Stimulated activated CD4-positive, alpha-beta T cell treated with anti-CD3 and anti-CD28 coated beads, Interleukin-1b, Interleukin-23, amount 100 ng/mL, for 4 hours (primary cell): ENCODE measurements at regions not wholly inside any gene's neighbourhood (a gene's known extent, or its start where the extent isn't known, plus 50 kb on each side); places are given as distances from the start of the nearest gene placed in this dataset.

ENCODE experiments used
- DNase-seq, 2 donors: peaks; one replicate each; pipeline ENCODE4 v3.0.0-alpha.2; 2020; ENCODE audit warnings: low read depth in 2 of 2

- DNase-seq, result no peak
Observed at GRCh38 chr2:19784456-19784855, 117.3 kb downstream of the TTC32 start.

DNA sequence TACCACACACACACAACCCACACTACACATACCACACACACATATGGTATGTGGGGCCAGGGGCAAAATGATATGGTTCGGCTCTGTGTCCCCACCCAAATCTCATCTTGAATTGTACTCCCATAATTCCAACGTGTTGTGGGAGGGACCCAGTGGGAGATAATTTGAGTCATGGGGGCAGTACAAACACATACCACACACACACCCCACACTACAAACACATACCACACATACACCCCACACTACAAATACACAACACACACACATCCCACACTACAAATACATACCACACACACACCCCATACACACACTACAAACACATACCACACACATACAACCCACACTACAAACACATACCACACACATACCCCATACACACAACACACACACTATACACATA lies 117.8 kb downstream of the TTC32 start:
- no peak for DNase-seq

DNA sequence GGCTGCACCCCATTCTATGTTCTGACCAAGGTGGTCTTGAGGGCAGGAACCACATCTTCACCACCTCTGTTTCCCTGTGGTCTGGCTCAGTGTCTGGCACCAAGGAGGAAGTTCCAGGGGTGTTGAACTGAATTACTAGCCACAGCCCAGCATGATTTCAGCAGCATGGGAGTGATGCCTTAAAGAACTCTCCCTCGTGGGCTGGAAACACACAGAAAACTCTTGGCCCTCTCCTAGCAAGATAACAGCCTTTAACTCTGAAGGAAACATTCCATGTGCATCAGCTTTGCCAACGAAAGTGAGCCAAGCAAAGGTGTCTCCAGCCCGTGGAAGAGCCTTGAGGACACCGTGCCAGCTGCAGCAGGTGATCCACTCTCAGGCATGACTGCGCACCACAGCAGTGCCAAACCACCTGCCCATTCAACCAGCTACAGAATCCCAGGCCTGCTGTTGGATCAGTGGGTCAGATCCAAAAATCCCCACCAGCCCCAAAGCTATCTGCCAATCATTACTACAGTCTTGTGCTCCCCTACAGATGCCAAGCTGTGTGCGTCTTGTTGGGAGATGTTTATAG lies 124.8 kb downstream of the TTC32 start:
- DNase-seq, result no peak

- no peak for DNase-seq
Observed at GRCh38 chr2:19775838-19776237, 125.9 kb downstream of the TTC32 start.

- no peak for DNase-seq
Observed at GRCh38 chr2:19775315-19775714, 126.5 kb downstream of the TTC32 start.

DNA sequence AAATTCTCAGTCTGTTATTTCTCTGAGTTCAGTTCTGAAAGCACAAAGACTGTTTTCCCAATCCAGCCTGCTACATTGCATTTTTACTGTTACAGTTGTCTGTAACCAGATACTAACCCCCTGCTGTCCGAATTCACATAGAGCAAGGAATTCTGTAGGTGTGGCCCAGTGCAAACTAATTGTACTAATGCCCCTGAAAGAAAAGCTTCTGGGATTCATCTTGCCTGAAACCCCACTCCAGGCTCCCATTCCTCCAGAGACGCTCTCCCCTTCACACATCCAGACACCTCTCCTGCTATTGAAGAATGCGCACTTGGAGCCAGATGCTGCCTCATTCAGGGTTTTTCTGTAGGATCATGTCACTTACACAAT lies 127.0 kb downstream of the TTC32 start:
- no peak for DNase-seq

GRCh38 chr2:19772981-19773380 lies 128.8 kb downstream of the TTC32 start:
- no peak for DNase-seq

- DNase-seq, result no peak
Observed at GRCh38 chr2:19769513-19769912, 132.3 kb downstream of the TTC32 start.

DNA sequence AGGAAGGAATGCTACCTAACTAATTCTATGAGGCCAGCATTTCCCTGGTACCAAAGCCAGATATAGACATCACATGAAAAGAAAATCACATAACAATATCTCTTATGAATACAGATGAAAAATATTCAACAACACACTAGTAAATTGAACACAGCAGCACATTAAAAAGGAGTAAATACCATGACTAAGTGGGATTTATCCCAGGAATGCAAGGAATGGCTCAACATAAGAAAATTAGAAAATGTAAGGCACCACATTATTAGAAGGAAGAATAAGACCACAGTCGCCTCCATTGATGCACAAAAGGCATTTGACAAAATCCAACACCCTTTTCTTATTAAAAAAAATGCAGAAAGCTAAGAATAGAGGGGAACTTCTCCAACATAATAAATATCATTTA lies 133.9 kb downstream of the TTC32 start:
- DNase-seq, result no peak

GRCh38 chr2:19764998-19765397 lies 136.8 kb downstream of the TTC32 start:
- no peak for DNase-seq

- no peak for DNase-seq
Observed at GRCh38 chr2:19763731-19764130, 138.1 kb downstream of the TTC32 start.

- no peak for DNase-seq
Observed at GRCh38 chr2:19762959-19763605, 138.7 kb downstream of the TTC32 start.

DNA sequence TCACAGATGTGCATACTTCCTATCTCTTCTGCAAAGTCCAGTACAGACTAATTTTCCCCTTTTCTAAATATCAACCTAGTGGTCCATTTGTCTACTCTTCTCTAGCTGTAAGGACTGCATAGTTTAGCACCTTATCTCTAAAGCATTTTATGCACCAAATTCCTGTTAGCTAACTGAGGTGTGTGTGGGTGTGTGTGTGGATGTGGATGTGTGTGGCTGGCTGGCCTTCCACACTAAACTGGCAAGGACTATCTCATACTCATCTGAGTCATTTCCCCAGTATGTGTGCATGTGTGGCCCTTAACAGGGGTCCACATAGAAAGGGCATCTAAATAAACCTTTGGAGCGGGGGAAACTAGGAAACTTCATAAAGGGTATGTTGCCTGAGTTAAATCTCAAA lies 139.6 kb downstream of the TTC32 start:
- no peak for DNase-seq

DNA sequence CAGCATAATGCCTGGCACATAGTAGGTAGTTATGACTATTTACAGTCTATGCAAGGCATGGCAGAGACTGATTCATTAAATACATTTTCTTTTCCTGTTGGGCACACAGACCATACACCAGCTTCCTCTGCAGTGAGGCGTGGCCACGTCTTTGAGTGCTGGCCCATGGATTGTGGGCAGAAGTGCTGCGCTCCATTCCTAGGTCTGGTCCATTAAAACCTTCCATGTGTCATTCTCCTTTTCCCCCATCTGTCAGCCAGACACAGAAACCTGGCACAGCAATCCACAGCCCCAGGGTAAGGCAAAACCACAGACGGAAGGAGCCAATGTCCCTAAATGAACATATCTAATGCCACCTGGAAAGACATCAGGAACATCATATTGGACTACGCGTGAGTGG lies 141.9 kb downstream of the TTC32 start:
- DNase-seq, result no peak

DNA sequence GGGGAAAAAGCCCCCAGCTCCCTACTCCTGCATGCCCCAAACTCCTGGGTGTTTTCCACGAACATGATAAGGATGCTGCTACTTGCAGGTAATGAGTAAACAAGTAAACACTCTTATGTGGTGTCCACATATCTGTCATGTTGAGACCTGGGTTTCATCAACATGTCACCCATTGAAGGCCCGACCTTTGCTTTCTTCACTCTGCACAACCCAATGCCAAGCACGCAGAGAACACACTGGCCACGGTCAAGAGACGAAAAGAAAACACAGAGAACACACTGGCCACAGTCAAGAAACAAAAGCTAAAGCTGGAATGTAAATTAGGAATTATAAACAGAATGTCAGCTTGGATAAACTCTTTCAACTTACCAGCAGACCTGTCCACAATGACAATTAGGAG lies 143.1 kb downstream of the TTC32 start:
- no peak for DNase-seq

DNA sequence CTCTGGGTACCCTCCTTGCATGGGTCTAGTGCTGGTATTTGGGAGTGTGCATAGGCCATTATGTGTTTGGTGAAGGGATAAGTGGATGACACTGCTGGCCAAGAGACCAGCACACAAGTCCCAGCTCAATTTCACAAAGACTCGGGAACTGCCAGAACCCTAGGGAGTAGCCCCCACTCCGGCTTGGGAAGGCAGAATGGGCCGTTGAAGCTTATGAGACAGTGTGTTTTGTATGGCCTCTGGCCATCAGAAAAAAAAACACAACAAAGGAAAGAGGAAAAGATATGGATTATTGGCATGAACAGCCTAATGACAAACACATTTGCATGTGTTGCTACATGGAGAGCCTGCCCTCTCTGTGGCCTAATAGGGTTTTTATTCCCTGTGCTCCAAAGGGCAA lies 144.2 kb downstream of the TTC32 start:
- DNase-seq, result no peak

DNA sequence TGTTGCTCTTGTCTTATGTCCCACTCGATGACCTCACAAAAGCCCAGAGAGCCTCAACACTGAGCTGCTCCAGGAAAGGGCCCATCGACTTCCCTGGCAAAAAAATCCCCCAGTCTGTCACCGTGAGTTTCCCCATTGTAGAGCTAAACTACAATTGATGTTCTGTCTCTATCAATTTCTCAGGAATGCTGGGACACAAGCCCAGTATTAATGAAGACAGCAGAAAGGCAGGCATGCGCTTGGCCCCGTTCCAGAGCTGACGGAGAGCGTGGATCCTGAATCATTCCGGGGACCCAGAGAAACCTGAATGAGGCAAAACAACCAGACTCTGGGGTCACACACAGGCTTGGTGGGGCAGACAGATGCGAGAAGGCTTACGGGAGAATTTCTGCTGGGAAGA lies 146.9 kb downstream of the TTC32 start:
- DNase-seq, result no peak

DNA sequence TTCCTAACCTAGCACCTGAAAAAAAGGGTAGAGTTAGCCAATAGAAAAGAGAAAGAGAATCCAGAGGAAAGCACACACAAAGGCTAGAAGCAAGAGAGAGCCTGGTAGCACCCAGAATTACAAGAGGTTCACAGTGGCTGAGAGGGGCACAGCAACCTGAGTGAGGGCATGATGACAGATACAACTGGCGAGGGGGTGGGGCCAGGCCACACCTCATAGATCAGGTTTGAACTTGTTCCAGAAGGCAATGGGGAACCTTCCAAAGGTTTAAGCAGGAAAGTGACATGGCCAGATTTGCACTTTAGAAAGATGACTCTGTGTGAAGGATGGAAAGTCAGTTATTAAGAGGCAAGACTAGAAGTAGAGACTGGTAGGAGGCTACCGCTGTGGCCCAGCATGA lies 148.0 kb downstream of the TTC32 start:
- DNase-seq, result no peak

GRCh38 chr2:19753314-19753713 lies 148.5 kb downstream of the TTC32 start:
- DNase-seq, result no peak

DNA sequence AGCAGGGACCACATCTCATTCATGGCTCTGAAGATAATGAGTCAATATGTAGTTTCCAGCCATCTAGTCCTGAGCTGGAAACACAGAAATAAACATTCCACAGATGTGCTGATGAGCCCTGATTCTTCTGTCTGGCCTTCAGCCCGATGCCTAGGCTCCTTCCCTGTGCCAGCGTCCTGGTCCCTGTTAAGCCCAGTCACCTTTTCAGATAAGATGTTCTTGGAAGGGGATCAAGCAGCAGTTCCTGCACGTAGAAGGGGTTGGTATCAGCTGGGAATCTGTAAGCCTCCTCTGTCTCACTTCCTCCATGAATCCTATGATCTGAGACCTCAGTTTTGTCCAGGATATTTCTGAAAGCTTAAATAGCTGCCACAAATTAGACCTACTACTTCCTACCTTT lies 149.3 kb downstream of the TTC32 start:
- no peak for DNase-seq

GRCh38 chr2:19751631-19752030 lies 150.2 kb downstream of the TTC32 start:
- no peak for DNase-seq

GRCh38 chr2:19750136-19750535 lies 151.6 kb downstream of the TTC32 start:
- no peak for DNase-seq

- DNase-seq, result no peak
Observed at GRCh38 chr2:19749507-19749836, 152.3 kb downstream of the TTC32 start.
